CD4-positive, alpha-beta T cell (primary cell): ENCODE measurements at regions not wholly inside any gene's neighbourhood (a gene's known extent, or its start where the extent isn't known, plus 50 kb on each side); places are given as distances from the start of the nearest gene placed in this dataset.

Experiments used
- ATAC-seq: fragments of 200-7000 bp; cut with Tn5 transposase; one replicate; pipeline ENCODE4 v1.10.0; 2022; ENCODE audit warnings: mild to moderate bottlenecking; ENCODE audit not compliant: poor library complexity
- CTCF ChIA-PET: fragments of 350-600 bp; sonication (Branson Sonifier 250); formaldehyde crosslinking; loops from one replicate; lab custom pipeline; 2021; ENCODE audit warnings: antibody characterized with exemption, inconsistent platforms; lab: Charles Lee
- POLR2A ChIA-PET: fragments of 350-600 bp; sonication (Branson Sonifier 250); formaldehyde crosslinking; loops from one replicate; lab custom pipeline; 2021; ENCODE audit warnings: antibody characterized with exemption, inconsistent platforms; lab: Charles Lee
- DNase-seq, 14 experiments: peaks; one replicate each; pipeline ENCODE4 v3.0.0-alpha.2; 2013 to 2020; ENCODE audit warnings: mixed read lengths in 2 of 14
- H3K27ac ChIP-seq, 2 donors: one replicate each; pipeline versions ENCODE4 v1.5.1 to v1.7.0; 2013; ENCODE audit warnings: low read length in 2 of 2, low read depth in 1 of 2, mild to moderate bottlenecking in 1 of 2
- H3K27me3 ChIP-seq, 2 experiments: 1 replicate in 1 of 2; 2 replicates in 1 of 2; pipeline versions ENCODE4 v1.6.1 to v1.7.0; 2013; ENCODE audit warnings: low read length in 2 of 2, control low read depth in 1 of 2, mild to moderate bottlenecking in 1 of 2, moderate library complexity in 1 of 2; ENCODE audit not compliant: insufficient read depth in 2 of 2, control insufficient read depth in 1 of 2
- H3K36me3 ChIP-seq: one replicate; pipeline ENCODE4 v1.6.1; 2013; ENCODE audit warnings: low read length, control low read depth; ENCODE audit not compliant: insufficient read depth
- H3K4me1 ChIP-seq: one replicate; pipeline ENCODE4 v1.6.1; 2013; ENCODE audit warnings: low read length, control low read depth; ENCODE audit not compliant: insufficient read depth
- H3K4me3 ChIP-seq: one replicate; pipeline ENCODE4 v1.5.1; 2013; ENCODE audit warnings: mild to moderate bottlenecking, low read length, moderate library complexity
- H3K9me3 ChIP-seq, 2 experiments: 1 replicate in 1 of 2; 2 replicates in 1 of 2; pipeline versions ENCODE4 v1.6.1 to v1.7.0; 2013; ENCODE audit warnings: low read length in 2 of 2, mild to moderate bottlenecking in 2 of 2, control low read depth in 1 of 2, moderate library complexity in 1 of 2; ENCODE audit not compliant: control insufficient read depth in 1 of 2, insufficient read depth in 1 of 2
- H3K27ac Mint-ChIP-seq: one replicate; pipeline ENCODE4 v1.8.0; 2020; ENCODE audit warnings: mixed read lengths
- H3K27me3 Mint-ChIP-seq: one replicate; pipeline ENCODE4 v1.8.0; 2021; ENCODE audit warnings: mixed read lengths
- H3K36me3 Mint-ChIP-seq: one replicate; pipeline ENCODE4 v1.8.0; 2021; ENCODE audit warnings: low read depth, mixed read lengths
- H3K4me1 Mint-ChIP-seq: one replicate; pipeline ENCODE4 v1.8.0; 2021; ENCODE audit warnings: low read depth, mixed read lengths
- H3K4me3 Mint-ChIP-seq: one replicate; pipeline ENCODE4 v1.8.0; 2020; ENCODE audit warnings: mild to moderate bottlenecking, mixed read lengths
- H3K9me3 Mint-ChIP-seq: one replicate; pipeline ENCODE4 v1.8.0; 2020; ENCODE audit warnings: mixed read lengths
- CTCF ChIP-seq: fragments of 200-600 bp; IDR thresholded peaks from one replicate; pipeline ENCODE4 v1.8.0; 2022; ENCODE audit warnings: antibody characterized with exemption, mild to moderate bottlenecking
- intact Hi-C, 2 experiments: fragments of 100-400 bp; cut with DNase I in 1 of 2; cut with micrococcal nuclease in 1 of 2; formaldehyde crosslinking; loops; one replicate each; pipeline versions ENCODE4 v1.15.1 to v1.9.0; 2023 to 2025; cut with DNase I, micrococcal nuclease

- H3K9me3 Mint-ChIP-seq, result peaks cover 4% of the 10 kb centered on the region
- POLR2A ChIA-PET, result no interaction called here
- Histone ChIP-seq H3K4me1 (no peaks in the 10 kb centered on the region), H3K27ac (no peak overlapping the region), H3K27me3 (no peaks in the 10 kb centered on the region), H3K36me3 (no peaks in the 10 kb centered on the region), H3K9me3 (peaks cover 0 to 5% of the 10 kb centered on the region in 2 experiments), H3K4me3 (no peak overlapping the region)
- no peak overlapping the region for H3K4me3 Mint-ChIP-seq
- no peaks in the 10 kb centered on the region for H3K27me3 Mint-ChIP-seq
- no peak for TF ChIP-seq CTCF
- ATAC-seq (no peak), DNase-seq (no peak)
- no peaks in the 10 kb centered on the region for H3K4me1 Mint-ChIP-seq
- no peak overlapping the region for H3K27ac Mint-ChIP-seq
- CTCF ChIA-PET, result interaction anchor here (1.5 kb wide), 1 partner anchor 10 kb away, joined by 5 read pairs; no protein-coding TSS in a partner anchor
- intact Hi-C loops, result no loop called here
- no peaks in the 10 kb centered on the region for H3K36me3 Mint-ChIP-seq
Measured at GRCh38 chr2:14237902-14238301, 394.6 kb upstream of the LRATD1 start.

GRCh38 chr2:14239605-14240004, 392.9 kb upstream of the LRATD1 start:
- Histone ChIP-seq H3K9me3 (peaks cover 0 to 5% of the 10 kb centered on the region in 2 experiments), H3K27ac (no peak overlapping the region), H3K27me3 (no peaks in the 10 kb centered on the region), H3K4me3 (no peak overlapping the region), H3K4me1 (no peaks in the 10 kb centered on the region), H3K36me3 (no peaks in the 10 kb centered on the region)
- intact Hi-C loops, result no loop called here
- Mint-ChIP-seq H3K4me3 (no peak overlapping the region), H3K27ac (no peak overlapping the region), H3K4me1 (no peaks in the 10 kb centered on the region), H3K27me3 (no peaks in the 10 kb centered on the region), H3K9me3 (peaks cover 4% of the 10 kb centered on the region), H3K36me3 (no peaks in the 10 kb centered on the region)
- DNase-seq (no peak), ATAC-seq (no peak)
- CTCF ChIA-PET, result no interaction called here
- POLR2A ChIA-PET, result no interaction called here
- TF ChIP-seq CTCF, result no peak

- no peak overlapping the region for H3K27ac ChIP-seq
- POLR2A ChIA-PET, result no interaction called here
- no peak overlapping the region for H3K4me3 ChIP-seq
- H3K9me3 Mint-ChIP-seq, result peaks cover 4% of the 10 kb centered on the region
- H3K4me1 Mint-ChIP-seq, result no peaks in the 10 kb centered on the region
- ATAC-seq (no peak), DNase-seq (no peak)
- no peak overlapping the region for H3K4me3 Mint-ChIP-seq
- intact Hi-C loops, result no loop called here
- H3K4me1 ChIP-seq, result no peaks in the 10 kb centered on the region
- H3K27me3 ChIP-seq, result no peaks in the 10 kb centered on the region
- H3K27me3 Mint-ChIP-seq, result no peaks in the 10 kb centered on the region
- H3K9me3 ChIP-seq, result peaks cover 0 to 9% of the 10 kb centered on the region in 2 experiments
- TF ChIP-seq CTCF, result no peak
- H3K36me3 ChIP-seq, result no peaks in the 10 kb centered on the region
- no peaks in the 10 kb centered on the region for H3K36me3 Mint-ChIP-seq
- CTCF ChIA-PET, result no interaction called here
- H3K27ac Mint-ChIP-seq, result no peak overlapping the region
Measured at GRCh38 chr2:14240868-14241267, 391.6 kb upstream of the LRATD1 start.
